Right renal cortex interstitium (tissue), 3 donors: ENCODE measurements at regions not wholly inside any gene's neighbourhood (a gene's known extent, or its start where the extent isn't known, plus 50 kb on each side); places are given as distances from the start of the nearest gene placed in this dataset.

ENCODE experiments used
- DNase-seq, 3 donors: peaks; one replicate each; pipeline ENCODE4 v3.0.0-alpha.2; 2013; ENCODE audit warnings: low read depth in 3 of 3, low spot score in 2 of 3

GRCh38 chr2:2392332-2392731, 61.3 kb upstream of the MYT1L start:
- DNase-seq = no peak

GRCh38 chr2:2389215-2389614, 58.1 kb upstream of the MYT1L start:
- no peak for DNase-seq
